Endothelial cell of umbilical vein (primary cell): ENCODE measurements at regions not wholly inside any gene's neighbourhood (a gene's known extent, or its start where the extent isn't known, plus 50 kb on each side); places are given as distances from the start of the nearest gene placed in this dataset.

ENCODE experiments used
- BruUV-seq: library from RNA; stranded (reverse); fragments of 400-500 nt; replicated peaks from 2 replicates; lab custom pipeline; 2021; lab: Mats Ljungman, UMichigan
- CTCF ChIA-PET: fragments of 300-600, 350-600 bp; sonication (Branson Sonifier 250); formaldehyde crosslinking; loops from one replicate; lab custom pipeline; 2021; ENCODE audit warnings: antibody characterized with exemption, inconsistent platforms; lab: Charles Lee
- POLR2A ChIA-PET: fragments of 300-600, 350-600 bp; sonication (Branson Sonifier 250); formaldehyde crosslinking; loops from one replicate; lab custom pipeline; 2021; ENCODE audit warnings: antibody characterized with exemption, inconsistent platforms; lab: Charles Lee
- DNase-seq: peaks from one replicate; pipeline ENCODE4 v3.0.0-alpha.2; 2011; ENCODE audit warnings: low read depth, low spot score
- FAIRE-seq: peaks from 2 replicates; lab custom pipeline; 2011; peaks lifted over from hg19 to GRCh38; lab: Jason Lieb, UNC
- H2AFZ ChIP-seq: 2 replicates; pipeline ENCODE4 v1.6.0; 2012; ENCODE audit warnings: low read depth, low read length, control low read depth, inconsistent platforms
- H3K27ac ChIP-seq: 2 replicates; pipeline ENCODE4 v1.5.1; 2011; ENCODE audit warnings: low read depth, mild to moderate bottlenecking, control low read depth, low read length, moderate library complexity; ENCODE audit not compliant: insufficient read depth
- H3K27me3 ChIP-seq, 2 experiments: 2 replicates each; pipeline versions ENCODE4 v1.6.0 to v1.6.1; 2011; ENCODE audit warnings: low read length in 2 of 2, mixed read lengths in 1 of 2; ENCODE audit not compliant: control insufficient read depth in 2 of 2, insufficient read depth in 2 of 2
- H3K36me3 ChIP-seq, 2 experiments: 2 replicates in 1 of 2; 3 replicates in 1 of 2; pipeline ENCODE4 v1.5.1; 2011; ENCODE audit warnings: low read length in 2 of 2, mild to moderate bottlenecking in 1 of 2, moderate library complexity in 1 of 2; ENCODE audit not compliant: control insufficient read depth in 2 of 2, insufficient read depth in 2 of 2; ENCODE audit errors: extremely low read depth in 1 of 2
- H3K4me1 ChIP-seq: 3 replicates; pipeline ENCODE4 v1.5.1; 2011; ENCODE audit warnings: mild to moderate bottlenecking, low read length; ENCODE audit not compliant: control insufficient read depth, insufficient read depth; ENCODE audit errors: extremely low read depth
- H3K4me2 ChIP-seq: 2 replicates; pipeline ENCODE4 v1.6.1; 2011; ENCODE audit warnings: low read length, control low read depth, mixed read lengths; ENCODE audit not compliant: insufficient read depth
- H3K4me3 ChIP-seq, 3 experiments: fragments of 200-600 bp in 1 of 3; sonication (generic), shearing (Covaris generic) in 1 of 3; replicated peaks in 1 of 3; 2 replicates each; pipeline ENCODE4 v1.5.1; 2011 to 2016; ENCODE audit warnings: control low read depth in 3 of 3, low read length in 3 of 3, mild to moderate bottlenecking in 2 of 3, inconsistent platforms in 1 of 3, low read depth in 1 of 3, moderate library complexity in 1 of 3; ENCODE audit not compliant: insufficient read depth in 1 of 3
- H3K79me2 ChIP-seq: 2 replicates; pipeline ENCODE4 v1.6.0; 2012; ENCODE audit warnings: low read length, inconsistent platforms; ENCODE audit not compliant: control insufficient read depth, insufficient read depth
- H3K9ac ChIP-seq: replicated peaks from 2 replicates; pipeline ENCODE3; 2011; ENCODE audit warnings: low read length, control low read depth; ENCODE audit not compliant: insufficient read depth; ENCODE audit errors: extremely low read depth
- H3K9me1 ChIP-seq: replicated peaks from 3 replicates; pipeline ENCODE4 v1.6.0; 2011; ENCODE audit warnings: mild to moderate bottlenecking, low read length; ENCODE audit not compliant: control insufficient read depth, insufficient read depth; ENCODE audit errors: extremely low read depth
- H3K9me3 ChIP-seq: replicated peaks from 2 replicates; pipeline ENCODE4 v1.5.1; 2012; ENCODE audit warnings: low read length, inconsistent platforms; ENCODE audit not compliant: control insufficient read depth, insufficient read depth
- H4K20me1 ChIP-seq: replicated peaks from 2 replicates; pipeline ENCODE3; 2011; ENCODE audit warnings: mild to moderate bottlenecking, low read length; ENCODE audit not compliant: control insufficient read depth, insufficient read depth; ENCODE audit errors: extremely low read depth
- CTCF ChIP-seq, 2 donors: IDR thresholded peaks; 1 replicate in 1 of 2; 2 replicates in 1 of 2; pipeline ENCODE4 v1.5.1; 2011; ENCODE audit warnings: low read length in 2 of 2, mild to moderate bottlenecking in 2 of 2, moderate library complexity in 2 of 2, control low read depth in 1 of 2, inconsistent platforms in 1 of 2, low read depth in 1 of 2; ENCODE audit not compliant: insufficient read depth in 1 of 2; ENCODE audit errors: extremely low read depth in 1 of 2
- EZH2 ChIP-seq: IDR thresholded peaks from 2 replicates; pipeline ENCODE4 v1.6.1; 2012; ENCODE audit warnings: borderline replicate concordance, low read depth, mild to moderate bottlenecking, moderate library complexity, low read length, inconsistent platforms; ENCODE audit not compliant: severe bottlenecking
- FOS ChIP-seq: IDR thresholded peaks from 2 replicates; pipeline ENCODE4 v1.6.1; 2011; ENCODE audit warnings: mild to moderate bottlenecking, low read length, moderate library complexity, borderline replicate concordance; ENCODE audit not compliant: insufficient read depth
- GATA2 ChIP-seq: IDR thresholded peaks from 2 replicates; pipeline ENCODE4 v1.7.0; 2011; ENCODE audit warnings: low read depth, mild to moderate bottlenecking, moderate library complexity, mixed read lengths, low read length; ENCODE audit not compliant: insufficient read length, insufficient read depth
- JUN ChIP-seq: IDR thresholded peaks from 2 replicates; pipeline ENCODE4 v1.6.1; 2011; ENCODE audit warnings: borderline replicate concordance, low read depth; ENCODE audit not compliant: insufficient read length, insufficient read depth
- MAX ChIP-seq: IDR thresholded peaks from 2 replicates; pipeline ENCODE4 v1.6.1; 2011; ENCODE audit not compliant: insufficient read depth, insufficient read length
- MYC ChIP-seq: IDR thresholded peaks from one replicate; pipeline ENCODE4 v1.6.1; 2011; ENCODE audit warnings: mild to moderate bottlenecking, low read depth, low read length
- POLR2A ChIP-seq: IDR thresholded peaks from 2 replicates; pipeline ENCODE4 v1.6.1; 2012; ENCODE audit warnings: low read depth, mild to moderate bottlenecking, control low read depth, low read length
- POLR2AphosphoS5 ChIP-seq: IDR thresholded peaks from 2 replicates; pipeline ENCODE4 v1.6.1; 2012; ENCODE audit warnings: low read depth, mild to moderate bottlenecking, control low read depth, low read length, moderate library complexity; ENCODE audit not compliant: insufficient read depth
- dilution Hi-C: fragments of 300-500 bp; cut with MboI; formaldehyde crosslinking; loops from one replicate; pipeline ENCODE4 v1.15.0; 2019; ENCODE audit warnings: low sequenced_read_pairs; ENCODE audit not compliant: extremely low pct_ligation_motif_present
- intact Hi-C: fragments of 100-400 bp; cut with micrococcal nuclease; formaldehyde crosslinking; loops from one replicate; pipeline ENCODE4 v1.10.0; 2022

- ChIA-PET POLR2A (no interaction called here), CTCF (no interaction called here)
- intact Hi-C loops (no loop called here), dilution Hi-C loops (no loop called here)
- H3K9me3 ChIP-seq, result peaks cover 7% of the 10 kb centered on the region
- no peaks in the 10 kb centered on the region for H3K4me1 ChIP-seq
- TF ChIP-seq EZH2 (no peak), MAX (no peak), CTCF (IDR thresholded peaks at IDR 0.05; ENCODE audit: extremely low read depth in 1 of 2, insufficient read depth in 1 of 2, low read depth in 1 of 2, low read length in 2 of 2) (no peak), POLR2A (no peak), MYC (no peak), GATA2 (no peak), POLR2AphosphoS5 (no peak), FOS (no peak), JUN (no peak)
- no peaks in the 10 kb centered on the region for H3K79me2 ChIP-seq
- no peak overlapping the region for H3K9ac ChIP-seq
- no peaks in the 10 kb centered on the region for H3K27me3 ChIP-seq
- no peaks in the 10 kb centered on the region for H4K20me1 ChIP-seq
- H3K9me1 ChIP-seq, result no peaks in the 10 kb centered on the region
- H3K4me2 ChIP-seq, result no peak overlapping the region
- H2AFZ ChIP-seq, result no peak overlapping the region
- H3K36me3 ChIP-seq, result no peaks in the 10 kb centered on the region
- no peak overlapping the region for H3K4me3 ChIP-seq
- FAIRE-seq (no peak), DNase-seq (no peak)
- H3K27ac ChIP-seq, result no peak overlapping the region
- no TSS peak for BruUV-seq
Measured at GRCh38 chr15:87238451-87239068, 1018.0 kb downstream of the NTRK3 start.
